ENCODE measurements at regions not wholly inside any gene's neighbourhood (a gene's known extent, or its start where the extent isn't known, plus 50 kb on each side); places are given as distances from the start of the nearest gene placed in this dataset.
A peak's percentile ranks its signal among the peaks of the same experiment; 100 is the strongest.

GRCh38 chr1:219507437-219507836 is 105.5 kb downstream of the ZC3H11B start:
- H3K9me3 ChIP-seq (ENCODE audit: insufficient read depth, low read depth), result no peaks in the 10 kb centered on the region; the same call in 1 of the 2 replicates
- H3K79me2 ChIP-seq (ENCODE audit: low read depth), result no peaks in the 10 kb centered on the region
- no peak for DNase-seq
- H3K36me3 ChIP-seq (ENCODE audit: low read depth), result no peaks in the 10 kb centered on the region
- H3K27ac ChIP-seq, result no peak overlapping the region
- no peaks in the 10 kb centered on the region for H3K9me2 ChIP-seq (ENCODE audit: insufficient read depth)
- H3K27me3 ChIP-seq (ENCODE audit: insufficient read depth, low read depth), result no peaks in the 10 kb centered on the region
- intact Hi-C loops (cut with micrococcal nuclease; ENCODE audit: unreplicated experiment), result no loop called here
- H4K20me1 ChIP-seq (ENCODE audit: insufficient read depth), result no peaks in the 10 kb centered on the region
- no peak overlapping the region for H3K4me2 ChIP-seq
- ChIA-PET POLR2A (ENCODE audit: unreplicated experiment) (no interaction called here), CTCF (no interaction called here)
- BruUV-seq (replicated peaks), result no TSS peak
- no peak overlapping the region for H3K4me3 ChIP-seq
- no peaks in the 10 kb centered on the region for H3K4me1 ChIP-seq (replicated peaks; ENCODE audit: insufficient read depth)
- H2AFZ ChIP-seq, result peak overlapping the region; percentile 22; the same call in 1 of the 2 replicates
- TF ChIP-seq CTCF (conservative IDR thresholded peaks at IDR 0.05) (no peak), EZH2 (IDR thresholded peaks at IDR 0.05; ENCODE audit: low read depth) (no peak)
- no peaks in the 10 kb centered on the region for H3F3A ChIP-seq (ENCODE audit: insufficient read depth, low read depth)

- Histone ChIP-seq H3K27me3 (ENCODE audit: insufficient read depth, low read depth) (no peaks in the 10 kb centered on the region), H3K79me2 (ENCODE audit: low read depth) (no peaks in the 10 kb centered on the region), H2AFZ (no peak overlapping the region), H3K9me3 (ENCODE audit: insufficient read depth, low read depth) (no peaks in the 10 kb centered on the region; the same call in 1 of the 2 replicates), H3K4me2 (no peak overlapping the region), H3K9me2 (ENCODE audit: insufficient read depth) (no peaks in the 10 kb centered on the region), H3F3A (ENCODE audit: insufficient read depth, low read depth) (no peaks in the 10 kb centered on the region), H4K20me1 (ENCODE audit: insufficient read depth) (no peaks in the 10 kb centered on the region), H3K4me3 (no peak overlapping the region), H3K36me3 (ENCODE audit: low read depth) (no peaks in the 10 kb centered on the region), H3K4me1 (replicated peaks; ENCODE audit: insufficient read depth) (no peaks in the 10 kb centered on the region), H3K27ac (no peak overlapping the region)
- BruUV-seq (replicated peaks), result no TSS peak
- TF ChIP-seq CTCF (conservative IDR thresholded peaks at IDR 0.05), result no peak
- TF ChIP-seq EZH2 (IDR thresholded peaks at IDR 0.05; ENCODE audit: low read depth), result no peak
- no peak for DNase-seq
- ChIA-PET CTCF (no interaction called here), POLR2A (ENCODE audit: unreplicated experiment) (no interaction called here)
- intact Hi-C loops (cut with micrococcal nuclease; ENCODE audit: unreplicated experiment), result no loop called here
Measured at GRCh38 chr1:219506936-219507335, 106.0 kb downstream of the ZC3H11B start.

- intact Hi-C loops (cut with micrococcal nuclease; ENCODE audit: unreplicated experiment), result no loop called here
- Histone ChIP-seq H3K4me3 (no peak overlapping the region), H3K27ac (no peak overlapping the region), H3K27me3 (ENCODE audit: insufficient read depth, low read depth) (no peaks in the 10 kb centered on the region), H3K4me1 (replicated peaks; ENCODE audit: insufficient read depth) (no peaks in the 10 kb centered on the region), H3K4me2 (no peak overlapping the region), H3K36me3 (ENCODE audit: low read depth) (no peaks in the 10 kb centered on the region), H3K9me3 (ENCODE audit: insufficient read depth, low read depth) (no peaks in the 10 kb centered on the region; the same call in 1 of the 2 replicates), H3K9me2 (ENCODE audit: insufficient read depth) (no peaks in the 10 kb centered on the region), H4K20me1 (ENCODE audit: insufficient read depth) (no peaks in the 10 kb centered on the region), H3F3A (ENCODE audit: insufficient read depth, low read depth) (no peaks in the 10 kb centered on the region), H3K79me2 (ENCODE audit: low read depth) (no peaks in the 10 kb centered on the region), H2AFZ (no peak overlapping the region)
- ChIA-PET POLR2A (ENCODE audit: unreplicated experiment) (no interaction called here), CTCF (no interaction called here)
- TF ChIP-seq CTCF (conservative IDR thresholded peaks at IDR 0.05) (no peak), EZH2 (IDR thresholded peaks at IDR 0.05; ENCODE audit: low read depth) (no peak)
- no peak for DNase-seq
- no TSS peak for BruUV-seq (replicated peaks)
Measured at GRCh38 chr1:219506473-219506899, 106.4 kb downstream of the ZC3H11B start.
